Right renal cortex interstitium (tissue), 3 donors: ENCODE measurements at regions not wholly inside any gene's neighbourhood (a gene's known extent, or its start where the extent isn't known, plus 50 kb on each side); places are given as distances from the start of the nearest gene placed in this dataset.
A peak's percentile ranks its signal among the peaks of the same experiment; 100 is the strongest.
"Not testable (repeated sequence)": the region's sequence is repeated elsewhere in the genome, so short reads cannot be mapped to it uniquely, and the experiment has no call there.

Experiments
- DNase-seq, 3 donors: peaks; one replicate each; pipeline ENCODE4 v3.0.0-alpha.2; 2013; ENCODE audit warnings: low read depth in 3 of 3, low spot score in 2 of 3

DNA sequence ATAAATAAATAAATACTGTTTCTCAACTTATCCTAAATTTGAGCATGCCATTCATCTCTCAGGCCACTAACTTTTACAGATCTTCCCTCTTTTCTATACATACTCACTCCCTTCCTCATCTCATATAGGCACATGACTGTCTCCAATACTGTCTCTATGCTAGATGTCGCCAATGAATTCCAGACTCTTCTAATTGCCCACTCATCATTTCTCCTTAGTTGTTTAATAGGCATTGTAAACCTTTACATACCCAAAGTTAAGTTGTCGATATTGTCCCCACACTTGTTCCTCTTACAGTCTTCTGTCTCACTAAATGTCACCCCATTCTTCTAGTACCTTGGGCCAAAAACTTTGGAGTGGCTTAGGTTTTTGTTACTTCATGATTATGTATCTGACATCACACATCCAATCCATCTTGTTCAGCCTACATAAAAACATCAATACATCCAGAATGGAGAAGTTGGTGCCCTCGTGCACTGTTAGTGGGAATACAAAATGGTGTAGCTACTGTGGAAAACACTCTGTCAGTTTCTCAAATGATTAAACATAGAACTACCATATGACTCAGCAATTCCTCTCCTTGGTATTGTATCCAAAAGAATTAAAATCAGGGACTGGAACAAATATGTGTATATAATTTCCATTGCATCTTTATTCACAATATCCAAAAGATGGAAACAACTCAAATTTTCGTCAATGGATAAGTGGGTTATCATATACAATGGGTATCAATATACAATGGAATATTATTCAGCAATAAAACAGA is 935.1 kb downstream of the SLC4A3 start:
- no peak for DNase-seq

DNA sequence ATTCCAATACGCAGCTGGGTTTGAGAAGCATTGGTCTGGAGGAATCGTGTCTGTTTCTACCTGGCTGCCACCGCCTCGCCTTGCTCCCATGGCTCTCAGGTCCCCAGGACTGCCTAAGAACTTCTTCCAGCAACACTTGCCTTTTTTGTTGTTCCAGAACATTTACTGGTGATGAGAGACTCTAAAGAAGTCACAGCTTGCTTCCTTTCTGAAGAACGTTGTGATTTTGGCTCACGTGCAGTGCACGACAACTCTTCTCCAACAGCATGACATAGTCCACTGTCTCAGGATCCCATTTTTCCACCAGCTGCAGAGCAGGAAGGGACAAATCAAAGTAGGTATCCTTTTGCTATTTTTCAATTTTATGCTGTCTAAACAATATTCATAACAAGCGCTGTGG is 940.9 kb downstream of the SLC4A3 start:
- DNase-seq: no peak

DNA sequence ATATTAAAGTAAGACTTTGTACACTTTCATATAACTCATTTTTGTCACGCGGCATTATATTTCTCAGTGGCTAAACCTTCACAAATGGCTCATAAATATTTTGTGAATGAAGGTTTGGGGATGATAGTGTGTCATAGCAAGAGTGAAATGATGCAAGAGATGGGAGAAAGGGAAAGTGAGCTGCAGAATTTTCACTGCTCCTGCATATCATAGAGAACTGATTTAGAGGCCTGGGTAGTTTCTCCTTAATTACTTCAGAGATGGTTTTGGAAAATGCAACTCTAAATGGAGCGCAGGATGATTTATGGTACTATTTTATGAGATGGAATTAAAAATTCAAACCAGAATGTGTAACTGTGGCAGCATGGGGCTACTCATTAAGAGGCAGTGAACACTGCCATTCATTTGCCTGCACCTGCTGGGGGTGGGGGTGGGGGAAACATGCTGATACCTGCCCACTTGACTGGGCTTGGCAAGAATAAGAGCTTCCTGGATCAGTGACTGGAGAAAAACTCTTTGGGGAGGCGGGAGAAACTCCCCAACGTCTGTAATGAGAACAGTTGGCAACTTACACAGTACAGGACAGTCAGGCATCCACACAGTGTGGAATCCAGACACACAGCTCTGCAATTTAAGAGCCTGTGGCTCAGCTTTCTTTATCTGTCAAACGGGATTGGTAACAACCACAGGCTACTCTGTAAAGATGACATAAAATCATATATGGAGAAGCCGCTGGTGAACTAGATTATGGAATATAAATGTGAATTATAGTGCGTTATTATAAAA is 941.9 kb downstream of the SLC4A3 start:
- no peak for DNase-seq

DNA sequence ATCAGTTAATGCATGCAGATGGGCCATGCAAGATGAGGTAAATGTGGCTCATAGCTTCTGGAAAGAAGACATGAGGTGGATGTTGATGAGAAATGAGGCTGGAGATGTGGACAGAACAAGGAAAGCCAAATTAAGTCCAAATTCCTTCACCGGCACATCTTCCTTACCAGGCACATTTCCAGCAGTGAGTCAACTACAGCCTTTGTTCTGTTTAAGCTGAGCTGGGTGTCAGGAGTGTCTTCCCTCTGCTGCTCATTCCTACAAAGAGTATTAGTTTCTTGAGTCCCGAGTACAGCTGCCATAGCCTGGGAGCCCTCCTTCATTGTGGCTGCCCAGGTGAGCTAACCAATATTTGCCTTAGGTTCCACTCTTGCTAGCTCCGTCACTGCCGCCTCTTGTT is 945.0 kb downstream of the SLC4A3 start:
- no peak for DNase-seq

DNA sequence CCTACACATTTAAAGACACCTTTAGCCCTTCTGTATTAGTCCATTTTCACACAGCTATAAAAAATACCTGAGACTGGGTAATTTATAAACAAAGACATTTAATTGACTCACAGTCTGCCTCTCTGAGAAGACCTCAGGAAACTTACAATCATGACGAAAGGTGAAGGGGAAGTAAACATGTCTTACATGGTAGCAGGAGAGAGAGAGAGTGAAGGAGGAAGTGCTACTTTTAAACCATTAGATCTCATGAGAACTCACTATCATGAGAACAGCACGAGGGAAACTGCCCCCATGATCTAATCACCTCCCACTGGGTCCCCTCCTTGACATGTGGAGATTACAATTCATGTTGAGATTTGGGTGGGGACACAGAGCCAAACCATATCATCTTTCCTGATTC is 946.6 kb downstream of the SLC4A3 start:
- DNase-seq: no peak

DNA sequence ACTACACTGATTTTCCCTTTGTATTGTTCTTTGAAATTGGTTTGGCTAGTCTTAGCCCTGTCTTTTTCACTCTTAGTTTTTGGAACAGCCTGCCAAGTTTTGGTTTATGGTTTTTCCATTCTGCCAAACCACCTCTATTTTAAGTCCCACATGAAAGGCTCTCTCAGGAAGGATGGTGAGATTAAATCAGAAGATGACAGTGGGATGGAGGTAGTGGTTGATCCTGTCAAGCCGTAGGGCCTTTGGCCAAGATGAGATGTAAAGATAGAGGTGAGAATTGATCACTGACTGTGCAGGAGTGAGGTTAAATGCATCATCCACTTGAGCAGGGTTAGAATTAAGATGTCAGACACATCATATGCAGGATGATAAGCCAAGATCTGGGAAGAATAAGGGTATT is 948.5 kb downstream of the SLC4A3 start:
- no peak for DNase-seq

DNA sequence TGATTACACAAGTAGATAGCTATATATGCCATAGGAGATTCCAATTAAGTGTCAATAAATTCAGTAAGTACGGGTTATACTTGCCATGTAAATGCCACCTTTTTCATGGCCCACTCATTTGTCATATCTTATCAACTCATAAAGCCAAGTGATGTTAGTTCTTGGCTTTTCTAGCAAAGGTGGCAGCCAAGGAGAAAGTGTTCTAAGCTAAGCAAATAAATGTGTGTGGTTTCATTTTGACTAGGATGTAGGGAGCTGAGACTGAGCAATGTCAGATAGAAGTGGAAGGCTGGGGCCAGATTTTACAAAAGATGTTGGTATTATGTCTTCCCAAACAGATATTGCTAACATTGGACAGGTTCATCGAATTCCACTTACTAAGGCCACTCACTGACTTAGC is 952.0 kb downstream of the SLC4A3 start:
- DNase-seq: no peak

DNA sequence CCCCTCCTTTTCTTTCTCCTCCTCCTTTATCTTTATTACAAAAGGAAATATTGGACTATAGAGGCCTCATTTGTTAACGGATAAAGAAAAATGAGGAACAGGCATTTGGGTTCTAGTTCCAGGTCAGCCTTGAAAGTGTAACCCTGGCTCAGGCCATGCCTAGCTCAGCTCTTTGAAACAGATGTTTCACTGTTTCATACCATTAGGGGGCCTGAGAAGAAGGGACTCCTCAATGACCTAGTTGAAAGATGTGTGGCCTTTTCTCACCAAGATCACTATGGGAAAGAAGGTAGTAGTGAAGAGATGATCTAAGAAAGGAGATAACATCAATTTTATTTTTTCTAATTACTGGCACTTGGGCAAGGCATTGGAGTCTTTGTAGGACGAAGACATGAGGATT is 952.7 kb downstream of the SLC4A3 start:
- DNase-seq: no peak

DNA sequence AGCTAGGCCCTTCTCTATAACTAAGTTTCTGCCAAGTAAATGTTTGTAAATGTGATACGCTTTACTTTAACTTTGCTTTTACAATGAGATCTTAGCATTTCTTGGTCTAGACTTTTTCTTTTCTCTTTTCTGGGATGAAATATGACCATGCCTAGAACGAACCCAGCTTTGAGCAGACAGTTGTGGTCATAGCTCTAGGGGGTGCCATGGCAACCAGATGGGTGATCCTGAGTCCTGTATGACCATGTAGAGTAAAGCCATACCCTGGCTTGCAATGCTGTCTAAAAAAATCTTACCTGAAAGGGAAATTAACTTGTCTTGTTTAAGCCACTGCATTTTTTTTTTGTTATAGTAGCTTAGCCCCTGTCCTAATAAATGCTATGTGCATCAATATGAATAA is 956.3 kb downstream of the SLC4A3 start:
- no peak for DNase-seq

DNA sequence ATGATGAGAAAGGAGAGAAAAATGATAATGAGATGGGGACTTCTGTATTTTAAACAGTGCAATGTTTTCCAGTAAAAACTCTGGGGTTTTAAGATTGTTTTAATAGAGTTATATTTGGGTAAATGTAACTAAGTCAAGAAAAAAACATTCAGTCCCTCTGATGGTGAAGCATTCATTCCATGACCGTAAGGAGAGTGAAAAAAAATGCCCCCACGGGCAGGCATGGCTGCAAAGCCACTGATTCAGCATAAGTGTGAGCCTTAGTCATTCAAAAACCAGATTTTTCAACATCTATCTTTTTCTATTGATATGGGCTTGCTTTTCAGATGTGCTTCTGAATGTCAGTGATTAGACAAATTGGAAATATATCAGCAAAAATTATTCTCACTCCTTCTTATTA is 957.8 kb downstream of the SLC4A3 start:
- DNase-seq: no peak

DNA sequence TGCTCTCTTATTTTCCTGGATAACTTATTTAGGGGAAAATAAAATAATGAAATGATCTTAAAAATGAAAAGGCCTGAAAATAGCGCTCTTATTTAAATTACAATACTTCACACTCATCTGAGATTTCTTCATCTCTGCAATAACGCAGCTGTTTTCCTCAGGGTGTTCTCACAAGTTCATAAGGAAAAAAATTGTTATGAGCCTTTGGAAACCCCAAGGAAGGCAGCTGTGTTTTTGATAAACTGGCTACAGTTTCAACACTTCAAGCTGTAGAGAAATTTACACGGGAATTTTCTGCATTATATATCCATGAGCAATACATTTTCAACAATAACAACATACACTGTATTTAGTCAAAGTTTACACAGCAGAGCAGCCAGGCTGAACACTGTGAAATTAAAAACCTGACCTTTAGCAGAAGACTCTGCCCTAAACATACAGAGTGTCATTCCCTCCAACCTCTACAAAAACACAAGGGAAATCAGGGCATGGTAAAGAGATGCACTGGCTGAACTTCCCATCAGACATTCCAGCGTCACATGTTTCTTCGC is 959.6 kb downstream of the SLC4A3 start:
- peak in 1 of 3 donors; percentile 6 for DNase-seq

DNA sequence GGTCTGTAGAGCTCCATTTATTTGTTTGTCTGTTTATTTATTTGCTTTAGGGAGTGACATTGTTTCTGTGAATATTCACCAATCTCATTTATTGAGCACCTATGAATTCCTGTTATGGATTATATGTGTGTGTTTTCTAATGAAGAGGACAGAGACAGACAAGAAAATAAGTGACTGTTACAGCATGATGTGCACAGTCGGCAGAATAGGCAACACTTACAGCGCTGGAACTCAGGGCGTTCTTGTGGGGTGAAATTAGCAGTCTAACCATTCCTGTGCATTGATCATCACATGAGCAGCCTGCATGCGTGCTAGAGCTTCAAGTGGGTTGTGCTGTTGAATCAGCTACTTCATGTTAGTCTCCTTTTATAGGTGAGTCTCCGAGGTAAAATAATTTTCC is 960.7 kb downstream of the SLC4A3 start:
- DNase-seq: no peak

DNA sequence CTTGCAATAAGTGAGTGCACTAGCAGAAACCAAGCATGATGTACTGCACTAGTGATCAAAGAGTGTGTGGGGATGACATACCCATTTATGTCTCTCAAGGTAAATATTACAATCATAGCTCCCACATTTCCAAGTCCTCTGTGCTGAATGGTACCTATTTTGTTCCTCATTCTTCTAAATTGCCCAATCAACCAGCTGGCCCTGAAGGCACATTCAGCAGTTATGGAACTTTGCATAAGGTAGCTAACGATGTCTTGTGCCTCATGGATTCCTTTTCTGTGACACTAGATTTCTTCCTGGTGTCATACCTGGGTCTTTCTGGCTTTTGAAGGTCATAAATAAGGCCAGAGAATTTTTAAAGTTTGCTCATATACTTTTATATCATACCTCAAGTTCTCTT is 963.0 kb downstream of the SLC4A3 start:
- DNase-seq: no peak

DNA sequence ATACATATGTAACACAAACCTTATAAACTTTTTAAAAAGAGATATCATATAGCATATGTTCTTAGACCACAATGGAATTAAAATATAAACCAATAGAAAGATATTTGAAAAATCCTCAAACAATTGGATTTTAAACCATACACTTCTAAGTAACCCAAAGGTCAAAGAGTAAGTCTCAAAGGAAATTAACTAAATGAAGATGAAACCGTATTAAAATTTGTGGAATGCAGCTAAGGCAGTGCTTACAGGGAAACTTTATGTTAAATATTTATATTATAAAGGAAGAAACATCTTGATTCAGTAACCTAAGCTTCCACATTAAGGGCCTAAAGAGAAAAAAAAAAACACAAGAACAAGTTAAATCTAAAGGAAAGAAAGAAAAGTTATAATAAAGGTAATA is 966.1 kb downstream of the SLC4A3 start:
- DNase-seq: no peak

DNA sequence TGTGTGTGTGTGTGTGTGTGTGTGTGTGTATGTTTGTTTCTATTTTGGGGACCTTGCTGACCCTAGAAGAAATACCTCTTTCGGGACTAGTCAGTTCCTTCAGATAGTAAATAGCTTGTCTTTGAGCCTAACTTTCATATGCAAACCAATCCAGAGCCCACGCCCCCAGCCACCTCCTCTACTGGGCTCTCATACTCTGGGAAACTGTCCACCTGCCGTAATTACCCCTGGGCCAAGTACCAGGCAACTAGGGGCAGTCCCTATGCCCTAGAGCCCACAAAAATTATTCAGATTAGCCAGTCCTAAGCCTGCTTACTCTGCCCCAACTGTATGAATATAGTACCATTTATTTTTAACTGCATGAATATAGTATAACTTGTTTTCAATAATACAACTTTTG is 970.4 kb downstream of the EPHA4 start:
- no peak for DNase-seq

DNA sequence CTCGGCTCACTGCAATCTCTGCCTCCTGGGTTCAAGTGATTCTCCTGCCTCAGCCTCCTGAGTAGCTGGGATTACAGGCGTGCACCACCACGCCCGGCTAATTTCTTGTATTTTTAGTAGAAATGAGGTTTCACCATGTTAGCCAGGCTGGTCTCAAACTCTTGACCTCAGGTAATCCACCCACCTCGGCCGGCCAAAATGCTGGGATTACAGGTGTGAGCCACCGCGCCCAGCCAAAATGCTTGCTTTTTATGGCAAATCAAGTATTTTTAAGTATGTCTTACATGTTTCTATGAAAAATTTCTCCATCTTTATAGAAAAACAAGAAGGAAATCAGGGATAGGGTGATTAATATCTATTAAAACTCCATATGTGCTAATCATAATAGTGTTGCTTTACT is 959.1 kb downstream of the EPHA4 start:
- not testable (repeated sequence) for DNase-seq

DNA sequence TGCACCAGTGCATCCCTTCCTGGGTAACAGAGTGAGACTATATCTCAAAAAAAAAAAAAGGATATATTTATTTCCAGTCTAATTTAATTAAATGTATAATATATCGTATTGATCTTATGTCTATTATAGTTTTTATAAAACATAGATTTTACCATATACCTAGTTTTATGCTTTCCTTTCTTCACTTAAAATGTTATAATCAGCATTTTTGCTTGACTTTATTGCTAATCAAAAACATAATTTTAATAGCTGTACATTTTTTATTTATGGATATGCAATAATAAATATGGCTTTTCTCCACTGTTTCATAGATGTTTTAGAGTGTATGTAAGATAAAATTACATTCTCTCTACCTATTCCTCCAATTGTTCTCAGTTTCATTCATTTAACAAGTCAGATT is 958.0 kb downstream of the EPHA4 start:
- DNase-seq: no peak

DNA sequence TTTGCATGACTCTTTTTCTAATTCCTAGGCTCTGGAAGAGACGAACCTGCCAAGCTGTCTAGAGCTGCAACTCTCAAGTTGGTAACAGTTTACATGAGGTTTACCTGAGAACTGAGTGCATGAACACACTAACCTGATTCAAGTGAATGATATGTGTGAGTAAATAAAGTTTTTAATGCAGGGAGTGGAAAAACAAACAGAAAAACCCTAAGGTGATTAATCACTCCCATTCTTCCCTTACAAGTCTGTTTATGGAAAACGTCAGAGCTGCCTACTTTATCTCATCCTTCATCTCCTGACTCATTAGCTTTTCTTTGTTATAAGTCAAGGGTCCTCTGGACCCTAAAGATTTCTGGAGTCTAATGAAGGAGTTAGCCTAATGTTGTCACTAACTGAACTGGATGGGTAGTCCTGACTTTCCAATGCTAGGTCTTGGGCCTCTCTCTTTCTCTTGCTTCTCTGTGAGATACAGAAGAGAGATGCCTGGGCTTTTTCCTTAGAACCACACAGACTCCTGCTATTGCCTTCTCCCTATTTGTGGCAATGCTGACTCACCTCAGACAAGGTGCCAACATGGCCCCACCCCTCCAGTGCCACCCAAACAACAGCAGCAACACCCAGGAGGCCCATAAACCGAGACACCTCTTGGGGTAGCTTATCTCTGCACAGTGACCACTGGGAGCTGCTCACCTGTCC is 952.4 kb downstream of the EPHA4 start:
- peak in 1 of 3 donors; percentile 6 for DNase-seq

DNA sequence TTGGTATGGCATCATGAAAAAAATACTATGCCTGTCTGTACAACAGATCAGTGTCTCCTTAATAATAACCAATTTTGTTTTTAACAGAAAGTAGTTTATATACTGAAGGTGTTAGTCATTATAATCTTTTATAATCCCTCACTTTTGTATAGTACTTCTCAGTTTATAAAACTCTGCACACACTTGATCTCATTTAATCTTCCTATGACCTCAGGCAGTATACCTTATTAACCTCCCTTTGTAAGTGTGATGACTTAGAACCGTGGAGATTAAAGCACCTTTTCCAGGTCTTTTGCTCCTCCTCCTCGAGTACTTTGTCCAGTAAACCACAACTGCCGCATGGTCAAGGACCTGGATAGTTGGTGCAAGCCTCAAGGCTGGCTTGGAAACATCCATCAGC is 945.5 kb downstream of the EPHA4 start:
- DNase-seq: no peak

DNA sequence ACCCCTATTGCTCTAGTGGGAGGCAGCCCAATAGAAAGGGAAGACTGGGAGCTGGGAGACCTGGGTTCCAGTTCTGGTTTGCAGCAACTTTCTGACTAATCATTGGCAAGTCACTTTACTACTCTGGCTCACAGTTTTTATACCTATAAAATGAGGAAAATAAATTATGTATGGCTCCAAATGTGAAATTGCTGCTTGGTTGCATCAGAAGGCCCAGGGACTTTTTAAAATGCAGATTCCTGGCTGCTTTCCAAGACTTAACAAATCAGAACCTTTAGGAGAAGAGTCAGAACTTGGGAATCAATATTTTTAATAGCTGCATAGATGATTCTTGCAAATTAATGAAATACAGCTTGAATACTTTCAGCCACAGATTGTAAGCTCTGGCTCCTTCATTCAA is 943.9 kb downstream of the EPHA4 start:
- DNase-seq: no peak

DNA sequence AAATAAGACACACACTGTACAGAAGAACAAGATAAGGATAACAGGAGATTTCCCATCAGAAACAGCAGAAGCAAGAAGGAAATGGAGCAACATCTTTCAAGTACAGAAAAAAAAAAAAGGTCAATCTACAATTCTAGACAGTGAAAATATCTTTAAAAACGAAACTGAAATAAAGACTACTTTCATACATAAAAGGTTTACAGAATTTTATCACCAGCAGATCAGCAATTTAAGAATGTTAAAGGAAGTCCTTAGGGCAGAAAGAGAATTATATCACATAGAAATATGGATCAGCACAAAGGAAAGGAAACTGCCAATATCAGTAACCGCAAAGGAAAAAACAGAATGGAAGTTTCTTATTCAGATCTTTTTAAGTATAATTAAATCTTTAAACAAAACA is 931.0 kb downstream of the EPHA4 start:
- no peak for DNase-seq
